HG02571 (cell line): ENCODE measurements at regions not wholly inside any gene's neighbourhood (a gene's known extent, or its start where the extent isn't known, plus 50 kb on each side); places are given as distances from the start of the nearest gene placed in this dataset.

Experiments
- ATAC-seq: cut with Tn5 transposase; IDR thresholded peaks from one replicate; pipeline ENCODE4 v1.9.1; 2021; ENCODE audit warnings: mild to moderate bottlenecking, moderate library complexity; ENCODE audit not compliant: unreplicated experiment

DNA sequence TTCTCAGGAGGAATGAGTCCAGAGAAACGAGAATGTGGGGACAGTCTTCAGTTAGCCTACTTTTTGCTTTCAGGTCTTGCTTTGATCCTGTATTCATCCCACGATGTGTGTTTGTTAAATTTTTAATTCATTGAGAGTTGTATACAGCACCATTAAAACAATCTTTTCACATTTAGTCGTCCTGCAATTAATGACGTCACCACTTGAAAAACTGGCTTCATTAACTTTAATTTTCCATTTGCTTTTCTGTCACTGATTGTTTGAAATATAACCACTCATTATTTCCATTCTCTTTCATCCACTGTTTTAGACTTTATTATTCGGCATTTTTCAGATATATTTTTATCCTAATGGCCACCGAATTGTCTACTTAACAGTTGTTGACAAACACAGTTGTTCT is 146.9 kb downstream of the TFEC start:
- no peak for ATAC-seq

DNA sequence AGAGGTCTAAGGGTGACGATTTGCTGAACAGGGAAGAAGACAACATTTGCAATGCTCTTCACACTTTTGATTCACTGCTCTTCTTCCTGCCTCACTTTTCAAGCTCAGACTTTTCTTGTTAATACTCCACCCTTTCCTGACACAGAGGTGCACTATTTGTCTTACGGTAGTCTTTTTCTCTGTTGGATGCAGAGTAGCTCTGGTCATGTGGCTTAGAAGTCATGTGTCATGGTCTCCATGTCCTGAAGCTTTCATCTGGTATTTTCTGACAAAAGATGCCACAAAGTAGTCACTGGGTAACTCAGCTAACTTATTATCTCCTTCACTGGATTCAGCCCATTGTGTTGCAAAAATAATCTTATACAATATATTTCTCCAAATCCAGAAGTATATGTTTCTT is 149.1 kb downstream of the TFEC start:
- ATAC-seq: no peak

GRCh38 chr7:115879171-115879570 is 151.4 kb downstream of the TFEC start:
- ATAC-seq: no peak

- no peak for ATAC-seq
Measured at GRCh38 chr7:115869801-115870200, 160.8 kb downstream of the TFEC start.

- ATAC-seq: no peak
Measured at GRCh38 chr7:115869190-115869589, 161.4 kb downstream of the TFEC start.

- no peak for ATAC-seq
Measured at GRCh38 chr7:115868369-115868768, 162.2 kb downstream of the TFEC start.

- ATAC-seq: no peak
Measured at GRCh38 chr7:115864082-115864481, 166.5 kb downstream of the TFEC start.

- ATAC-seq: no peak
Measured at GRCh38 chr7:115851291-115851690, 179.3 kb downstream of the TFEC start.

DNA sequence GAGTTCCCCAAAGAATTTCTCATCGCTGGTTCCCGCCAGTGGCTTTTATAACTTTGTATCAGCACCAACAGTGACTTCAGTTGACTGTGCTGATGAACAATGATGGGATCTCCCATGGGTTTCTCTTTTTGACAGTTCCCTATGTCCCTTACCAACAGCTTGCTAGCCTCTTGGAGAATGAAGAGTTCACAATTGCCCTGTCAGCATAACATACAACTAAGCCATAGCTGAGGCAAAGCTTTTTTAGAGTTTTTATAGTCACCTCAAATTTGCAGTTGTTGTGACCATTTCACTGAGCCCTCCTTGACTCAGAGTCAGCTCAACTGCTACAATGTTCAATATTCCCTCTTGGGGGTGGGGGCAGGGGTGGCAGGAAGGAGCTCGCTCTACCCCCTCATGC is 179.8 kb downstream of the TFEC start:
- ATAC-seq: no peak

- no peak for ATAC-seq
Measured at GRCh38 chr7:115844857-115845256, 185.7 kb downstream of the TFEC start.

DNA sequence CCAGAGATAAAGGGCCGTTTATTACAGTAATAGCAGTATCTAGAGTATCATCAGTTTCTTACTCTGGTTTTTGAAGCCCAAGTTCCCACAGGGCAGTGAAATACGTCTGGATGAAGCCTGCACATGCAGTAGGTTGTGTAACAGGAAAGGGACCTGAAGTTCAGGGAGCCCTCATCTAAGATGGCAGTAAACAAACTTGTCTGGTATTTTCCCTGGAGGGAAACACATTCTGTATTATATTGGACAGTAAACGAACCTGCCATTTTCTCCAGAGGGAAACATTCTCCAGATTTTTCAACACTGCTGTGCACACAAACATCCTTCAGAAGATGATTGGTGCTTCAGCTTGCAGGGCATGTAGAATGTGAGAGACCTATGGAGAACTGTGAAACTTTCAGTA is 189.9 kb downstream of the TFEC start:
- ATAC-seq: no peak

DNA sequence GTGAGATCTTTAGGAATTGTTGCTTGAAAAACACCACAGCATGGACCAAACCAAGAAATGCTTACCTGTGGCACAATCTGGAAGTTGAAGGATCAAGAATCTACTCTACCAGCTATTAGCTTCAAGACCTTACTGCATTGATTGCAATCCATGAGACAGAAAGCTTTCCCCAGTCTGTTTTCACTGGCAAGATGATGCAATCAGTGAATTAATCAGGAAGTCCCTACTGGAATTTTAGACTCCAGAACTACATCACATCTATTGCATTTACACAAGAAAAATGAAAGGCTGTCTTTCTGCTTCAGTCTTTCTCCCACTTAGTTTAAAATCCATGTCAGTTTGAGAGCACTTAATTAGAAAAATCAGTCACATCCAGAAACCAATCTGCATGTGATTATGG is 191.7 kb downstream of the TFEC start:
- no peak for ATAC-seq

- ATAC-seq: no peak
Measured at GRCh38 chr7:115831371-115831770, 199.2 kb downstream of the TFEC start.

- ATAC-seq: no peak
Measured at GRCh38 chr7:115827305-115828045, 203.1 kb downstream of the TFEC start.

- no peak for ATAC-seq
Measured at GRCh38 chr7:115825456-115826115, 205.0 kb downstream of the TFEC start.

DNA sequence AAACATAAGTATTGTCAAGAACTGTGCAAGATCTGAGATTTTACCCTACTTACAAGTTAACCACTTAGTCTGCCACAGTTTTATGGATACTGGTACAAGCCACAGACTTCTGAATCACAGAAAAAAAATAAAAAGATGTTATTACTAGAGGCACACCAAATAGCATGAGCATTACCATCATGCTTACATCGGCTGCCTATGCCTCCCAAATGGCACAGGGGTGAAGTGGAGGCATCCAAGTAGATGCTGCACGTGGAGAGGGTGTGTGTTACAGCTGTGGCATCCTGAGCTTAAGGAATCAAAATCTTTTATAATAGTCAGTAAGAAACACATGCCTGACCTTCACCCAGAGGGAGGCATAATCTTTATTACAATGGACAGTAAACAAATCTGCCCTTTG is 207.8 kb downstream of the TFEC start:
- no peak for ATAC-seq

GRCh38 chr7:115822380-115822779 is 208.2 kb downstream of the TFEC start:
- ATAC-seq: no peak

DNA sequence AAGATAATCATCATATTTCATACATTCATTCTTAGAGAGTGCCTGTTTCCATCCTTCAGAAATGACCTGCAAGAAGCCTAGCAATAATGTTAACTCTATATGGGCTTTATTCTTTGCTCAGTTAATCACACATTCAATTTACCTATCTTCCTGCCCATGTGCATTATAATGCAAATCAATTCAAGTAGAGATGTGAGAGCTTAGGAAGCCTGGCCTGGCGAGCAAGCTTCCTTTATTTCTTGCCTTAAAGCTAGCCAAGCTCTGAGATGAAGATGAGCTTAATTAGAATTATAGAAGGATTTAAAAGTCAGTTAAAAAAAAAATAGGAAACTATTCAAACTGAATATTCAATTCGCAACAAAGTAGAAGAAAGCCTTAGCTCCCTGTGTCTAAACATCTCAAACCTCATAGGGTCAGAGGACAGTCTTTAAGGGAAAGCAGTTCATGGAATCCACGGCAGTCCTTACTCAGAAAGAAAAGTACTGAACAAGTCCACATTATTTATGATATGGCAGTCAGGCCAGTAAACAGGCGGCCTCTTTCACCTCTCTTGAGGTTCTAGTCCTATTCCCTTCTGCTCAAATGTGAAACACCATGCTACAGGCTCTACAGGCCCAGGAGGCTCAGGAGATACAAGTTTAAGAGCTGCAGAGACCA is 214.1 kb downstream of the TFEC start:
- ATAC-seq: no peak

GRCh38 chr7:115812794-115813193 is 217.8 kb downstream of the TFEC start:
- ATAC-seq: no peak

GRCh38 chr7:115805458-115805857 is 225.1 kb downstream of the TFEC start:
- no peak for ATAC-seq

DNA sequence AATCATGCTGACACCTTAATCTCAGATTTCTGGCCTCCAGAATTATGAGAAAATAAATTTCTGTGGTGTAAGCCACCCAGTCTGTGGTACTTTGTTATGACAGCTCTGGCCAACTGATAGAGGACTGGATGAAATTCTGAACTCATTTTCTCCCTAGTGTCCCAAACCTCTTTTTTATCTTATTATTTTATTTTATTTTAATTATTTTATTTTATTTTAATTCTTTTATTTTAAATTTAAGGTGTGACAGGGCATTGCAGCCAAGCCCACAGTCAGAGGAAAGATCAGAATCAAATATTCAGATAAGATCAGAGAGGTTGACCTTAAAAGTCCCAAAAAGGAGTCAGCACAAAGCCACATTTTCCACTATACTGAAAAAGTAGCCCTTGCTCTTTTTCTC is 228.1 kb downstream of the TFEC start:
- ATAC-seq: no peak

DNA sequence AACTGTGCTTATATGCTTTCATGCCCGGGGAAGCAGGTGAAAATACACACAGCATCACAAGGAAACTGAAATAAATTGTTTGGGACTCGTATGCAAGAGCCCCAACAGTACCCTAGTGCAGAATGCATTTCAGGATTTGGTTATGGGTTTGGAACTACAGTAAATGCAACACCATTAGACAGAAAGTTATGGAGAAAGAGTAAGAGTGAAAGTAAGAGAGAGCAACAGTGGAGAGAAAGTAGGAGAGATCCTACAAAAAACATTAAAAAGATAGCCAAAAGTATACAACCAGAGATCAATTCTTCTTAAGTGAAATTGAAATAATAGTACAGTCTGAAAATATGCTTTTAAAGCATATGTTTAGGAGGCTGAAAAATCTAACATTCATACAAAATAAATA is 231.1 kb downstream of the TFEC start:
- no peak for ATAC-seq
